ENCODE measurements at regions not wholly inside any gene's neighbourhood (a gene's known extent, or its start where the extent isn't known, plus 50 kb on each side); places are given as distances from the start of the nearest gene placed in this dataset.

DNA sequence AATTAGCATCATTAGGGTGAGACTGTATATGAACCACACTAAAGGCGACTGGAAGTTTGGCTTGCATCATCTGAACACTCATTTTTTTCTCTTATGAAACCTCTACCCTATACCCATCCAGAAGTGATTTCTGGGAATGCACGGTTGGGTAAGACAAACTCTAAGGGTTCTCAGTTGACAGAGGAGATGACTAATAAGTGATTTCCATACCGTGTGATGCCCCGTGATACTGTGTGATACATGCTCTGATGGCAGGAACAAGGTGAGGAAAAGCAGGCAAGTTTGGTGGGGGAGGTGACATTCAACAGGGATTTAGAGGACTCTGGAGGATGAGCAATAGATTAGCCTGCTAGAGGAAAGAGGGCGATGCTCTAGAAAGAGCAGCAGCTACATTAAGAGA, 156.4 kb upstream of the CCL2 start:
- TF ChIP-seq FOXM1 (IDR thresholded peaks at IDR 0.05; ENCODE audit: borderline replicate concordance, low read depth) = no peak
- TF ChIP-seq, protein P1, sequence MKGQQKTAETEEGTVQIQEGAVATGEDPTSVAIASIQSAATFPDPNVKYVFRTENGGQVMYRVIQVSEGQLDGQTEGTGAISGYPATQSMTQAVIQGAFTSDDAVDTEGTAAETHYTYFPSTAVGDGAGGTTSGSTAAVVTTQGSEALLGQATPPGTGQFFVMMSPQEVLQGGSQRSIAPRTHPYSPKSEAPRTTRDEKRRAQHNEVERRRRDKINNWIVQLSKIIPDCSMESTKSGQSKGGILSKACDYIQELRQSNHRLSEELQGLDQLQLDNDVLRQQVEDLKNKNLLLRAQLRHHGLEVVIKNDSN (IDR thresholded peaks at IDR 0.05) = no peak
- TF ChIP-seq RAD21 (IDR thresholded peaks at IDR 0.05; ENCODE audit: low read depth) = no peak
- no peak for TF ChIP-seq EGR1 (IDR thresholded peaks at IDR 0.05)
- TF ChIP-seq TAF1 (IDR thresholded peaks at IDR 0.05; ENCODE audit: low read depth) = no peak
- TF ChIP-seq, protein P2, sequence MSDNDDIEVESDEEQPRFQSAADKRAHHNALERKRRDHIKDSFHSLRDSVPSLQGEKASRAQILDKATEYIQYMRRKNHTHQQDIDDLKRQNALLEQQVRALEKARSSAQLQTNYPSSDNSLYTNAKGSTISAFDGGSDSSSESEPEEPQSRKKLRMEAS (IDR thresholded peaks at IDR 0.05) = no peak
- TF ChIP-seq YY1 (IDR thresholded peaks at IDR 0.05; ENCODE audit: low read depth) = no peak
- TF ChIP-seq CEBPB (IDR thresholded peaks at IDR 0.05) = no peak
- no peak for TF ChIP-seq TEAD4 (IDR thresholded peaks at IDR 0.05)
- TF ChIP-seq, protein P3, sequence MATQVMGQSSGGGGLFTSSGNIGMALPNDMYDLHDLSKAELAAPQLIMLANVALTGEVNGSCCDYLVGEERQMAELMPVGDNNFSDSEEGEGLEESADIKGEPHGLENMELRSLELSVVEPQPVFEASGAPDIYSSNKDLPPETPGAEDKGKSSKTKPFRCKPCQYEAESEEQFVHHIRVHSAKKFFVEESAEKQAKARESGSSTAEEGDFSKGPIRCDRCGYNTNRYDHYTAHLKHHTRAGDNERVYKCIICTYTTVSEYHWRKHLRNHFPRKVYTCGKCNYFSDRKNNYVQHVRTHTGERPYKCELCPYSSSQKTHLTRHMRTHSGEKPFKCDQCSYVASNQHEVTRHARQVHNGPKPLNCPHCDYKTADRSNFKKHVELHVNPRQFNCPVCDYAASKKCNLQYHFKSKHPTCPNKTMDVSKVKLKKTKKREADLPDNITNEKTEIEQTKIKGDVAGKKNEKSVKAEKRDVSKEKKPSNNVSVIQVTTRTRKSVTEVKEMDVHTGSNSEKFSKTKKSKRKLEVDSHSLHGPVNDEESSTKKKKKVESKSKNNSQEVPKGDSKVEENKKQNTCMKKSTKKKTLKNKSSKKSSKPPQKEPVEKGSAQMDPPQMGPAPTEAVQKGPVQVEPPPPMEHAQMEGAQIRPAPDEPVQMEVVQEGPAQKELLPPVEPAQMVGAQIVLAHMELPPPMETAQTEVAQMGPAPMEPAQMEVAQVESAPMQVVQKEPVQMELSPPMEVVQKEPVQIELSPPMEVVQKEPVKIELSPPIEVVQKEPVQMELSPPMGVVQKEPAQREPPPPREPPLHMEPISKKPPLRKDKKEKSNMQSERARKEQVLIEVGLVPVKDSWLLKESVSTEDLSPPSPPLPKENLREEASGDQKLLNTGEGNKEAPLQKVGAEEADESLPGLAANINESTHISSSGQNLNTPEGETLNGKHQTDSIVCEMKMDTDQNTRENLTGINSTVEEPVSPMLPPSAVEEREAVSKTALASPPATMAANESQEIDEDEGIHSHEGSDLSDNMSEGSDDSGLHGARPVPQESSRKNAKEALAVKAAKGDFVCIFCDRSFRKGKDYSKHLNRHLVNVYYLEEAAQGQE (IDR thresholded peaks at IDR 0.05; ENCODE audit: low read depth) = no peak

Measured in Ishikawa (cell line).